CD4-positive, CD25-positive, alpha-beta regulatory T cell (primary cell): ENCODE measurements at regions not wholly inside any gene's neighbourhood (a gene's known extent, or its start where the extent isn't known, plus 50 kb on each side); places are given as distances from the start of the nearest gene placed in this dataset.

ENCODE experiments used
- ATAC-seq, 2 donors: fragments of 150-1000 bp; cut with Tn5 transposase; one replicate each; pipeline ENCODE4 v1.10.0; 2021; ENCODE audit warnings: low read depth in 2 of 2, moderate number of reproducible peaks in 2 of 2, moderate library complexity in 1 of 2
- DNase-seq, 3 donors: peaks; one replicate each; pipeline versions ENCODE4 v3.0.0 to v3.0.0-alpha.2; 2012 to 2022; ENCODE audit warnings: mixed read lengths in 1 of 3
- H3K27ac ChIP-seq: one replicate; pipeline ENCODE4 v1.7.0; 2013; ENCODE audit warnings: mild to moderate bottlenecking, low read length; ENCODE audit not compliant: insufficient read depth, poor library complexity, severe bottlenecking
- H3K27me3 ChIP-seq: one replicate; pipeline ENCODE4 v1.7.0; 2013; ENCODE audit warnings: low read length; ENCODE audit not compliant: control insufficient read depth, insufficient read depth
- H3K36me3 ChIP-seq: one replicate; pipeline ENCODE4 v1.7.0; 2013; ENCODE audit warnings: mild to moderate bottlenecking, low read length, moderate library complexity; ENCODE audit not compliant: control insufficient read depth, insufficient read depth
- H3K4me1 ChIP-seq: 2 replicates; pipeline ENCODE4 v1.7.0; 2013; ENCODE audit warnings: mild to moderate bottlenecking, low read length; ENCODE audit not compliant: insufficient read depth, control insufficient read depth, poor library complexity, severe bottlenecking
- H3K4me3 ChIP-seq: one replicate; pipeline ENCODE4 v1.7.0; 2013; ENCODE audit warnings: low read depth, mild to moderate bottlenecking, low read length, moderate library complexity
- H3K9me3 ChIP-seq, 2 experiments: 1 replicate in 1 of 2; 2 replicates in 1 of 2; pipeline ENCODE4 v1.7.0; 2013; ENCODE audit warnings: low read length in 2 of 2, mild to moderate bottlenecking in 1 of 2, moderate library complexity in 1 of 2; ENCODE audit not compliant: control insufficient read depth in 2 of 2
- H3K27ac Mint-ChIP-seq, 3 donors: one replicate each; pipeline ENCODE4 v1.8.0; 2020 to 2022; ENCODE audit warnings: mild to moderate bottlenecking in 3 of 3, mixed read lengths in 3 of 3, moderate library complexity in 2 of 3
- H3K27me3 Mint-ChIP-seq: one replicate; pipeline ENCODE4 v1.8.0; 2022; ENCODE audit warnings: mild to moderate bottlenecking, mixed read lengths
- H3K36me3 Mint-ChIP-seq: one replicate; pipeline ENCODE4 v1.8.0; 2020; ENCODE audit warnings: mixed read lengths
- H3K4me1 Mint-ChIP-seq, 4 donors: one replicate each; pipeline ENCODE4 v1.8.0; 2020 to 2022; ENCODE audit warnings: mixed read lengths in 4 of 4, mild to moderate bottlenecking in 1 of 4
- H3K4me3 Mint-ChIP-seq, 4 donors: one replicate each; pipeline ENCODE4 v1.8.0; 2020 to 2022; ENCODE audit warnings: mild to moderate bottlenecking in 4 of 4, mixed read lengths in 4 of 4, moderate library complexity in 3 of 4
- H3K9me3 Mint-ChIP-seq, 7 donors: one replicate each; pipeline ENCODE4 v1.8.0; 2020 to 2022; ENCODE audit warnings: mixed read lengths in 7 of 7, mild to moderate bottlenecking in 3 of 7, moderate library complexity in 2 of 7

DNA sequence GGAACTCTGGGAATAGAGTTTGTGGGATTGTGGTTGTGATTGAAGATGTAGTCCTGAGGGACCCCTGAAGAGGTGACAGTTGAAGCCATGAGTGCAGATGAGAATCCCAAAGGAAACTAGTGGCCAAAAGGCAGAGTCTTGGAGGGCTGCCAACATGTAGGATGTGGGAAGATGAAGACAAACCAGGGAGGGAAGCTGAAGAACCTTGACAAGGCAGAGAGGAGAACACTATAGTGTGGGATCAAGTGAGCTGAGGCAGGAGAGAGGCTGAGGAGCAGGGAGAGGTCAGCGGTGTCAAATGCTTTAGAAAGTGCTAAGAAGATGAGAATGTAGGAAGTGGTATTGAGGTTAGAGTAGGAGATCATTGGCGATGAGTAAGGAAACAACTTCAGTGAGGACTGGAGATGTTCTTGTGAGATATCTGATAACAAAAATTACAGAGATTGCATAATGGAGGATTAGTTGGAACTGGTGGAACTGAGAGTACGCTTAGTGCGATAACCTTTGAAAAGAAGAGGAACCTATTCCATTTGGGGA, 88.5 kb upstream of the VCAM1 start:
- Histone ChIP-seq H3K27me3 (no peaks in the 10 kb centered on the region), H3K36me3 (no peaks in the 10 kb centered on the region), H3K27ac (no peak overlapping the region), H3K4me1 (no peaks in the 10 kb centered on the region), H3K9me3 (no peaks in the 10 kb centered on the region), H3K4me3 (no peak overlapping the region)
- Mint-ChIP-seq H3K9me3 (peaks cover 0 to 12% (median 3%) of the 10 kb centered on the region in 7 donors), H3K4me3 (no peak overlapping the region), H3K27me3 (no peaks in the 10 kb centered on the region), H3K36me3 (no peaks in the 10 kb centered on the region), H3K4me1 (no peaks in the 10 kb centered on the region), H3K27ac (no peak overlapping the region)
- ATAC-seq (no peak), DNase-seq (no peak)

DNA sequence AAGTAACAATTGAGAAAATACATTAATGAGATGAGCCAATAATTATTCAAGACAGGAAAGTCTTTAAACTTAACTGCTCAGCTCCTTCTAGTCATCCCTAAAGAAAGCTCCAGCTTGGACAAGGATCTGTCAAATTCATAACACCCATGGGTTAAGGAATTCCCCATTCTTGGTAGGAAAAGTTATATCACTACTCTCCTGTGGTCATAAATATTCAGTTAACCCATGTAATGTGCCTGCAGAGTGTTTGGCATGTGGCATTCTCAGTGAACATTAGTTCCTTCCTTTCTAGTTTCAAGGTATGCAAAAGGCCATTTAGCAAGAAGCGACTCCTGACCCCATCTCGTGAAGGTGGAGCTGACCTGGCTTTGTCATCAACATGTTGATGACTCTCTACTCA, 76.7 kb upstream of the VCAM1 start:
- Mint-ChIP-seq H3K27ac (no peak overlapping the region), H3K27me3 (no peaks in the 10 kb centered on the region), H3K4me3 (no peak overlapping the region), H3K4me1 (no peaks in the 10 kb centered on the region), H3K9me3 (peaks cover 0 to 5% (median under 1%) of the 10 kb centered on the region in 7 donors), H3K36me3 (no peaks in the 10 kb centered on the region)
- no peak overlapping the region for H3K4me3 ChIP-seq
- ATAC-seq: no peak
- no peak for DNase-seq
- no peaks in the 10 kb centered on the region for H3K9me3 ChIP-seq
- no peaks in the 10 kb centered on the region for H3K36me3 ChIP-seq
- H3K27ac ChIP-seq: no peak overlapping the region
- H3K4me1 ChIP-seq: no peaks in the 10 kb centered on the region
- H3K27me3 ChIP-seq: no peaks in the 10 kb centered on the region

DNA sequence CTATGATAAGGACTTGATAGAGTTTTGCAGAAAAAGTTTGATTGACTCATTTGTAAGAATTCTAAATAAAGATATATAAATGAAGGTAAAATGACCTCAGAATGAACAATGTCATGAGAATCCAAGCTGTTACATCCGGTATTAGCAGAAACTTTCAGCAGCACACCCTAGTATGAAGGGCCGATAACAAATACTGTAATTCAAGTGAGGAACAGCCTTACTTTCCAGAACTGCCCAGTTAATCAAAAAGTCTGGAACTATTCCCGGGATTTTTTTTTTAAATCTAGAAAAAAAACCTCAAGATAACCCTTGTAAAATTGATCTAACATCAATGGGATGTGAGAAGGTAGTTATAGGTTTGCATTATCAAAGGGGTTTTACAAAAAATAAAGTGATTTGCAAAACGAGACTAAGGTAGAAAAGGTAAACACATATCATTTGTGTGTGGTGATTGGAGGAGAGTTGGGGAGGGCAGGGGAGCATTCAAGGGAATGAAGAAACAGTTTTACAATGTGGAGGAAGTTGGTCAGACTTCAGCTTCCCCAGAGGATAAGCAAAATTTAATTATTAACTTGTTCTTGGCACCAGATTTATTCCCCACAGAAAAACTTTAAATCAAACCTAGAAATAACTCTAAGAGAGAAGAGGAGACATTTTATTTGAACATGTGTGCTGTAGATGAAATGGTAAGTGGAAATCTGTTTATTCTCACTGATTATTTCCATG, 75.9 kb upstream of the VCAM1 start:
- no peak overlapping the region for H3K27ac ChIP-seq
- DNase-seq (no peak), ATAC-seq (no peak)
- H3K4me3 Mint-ChIP-seq: no peak overlapping the region
- H3K4me1 ChIP-seq: no peaks in the 10 kb centered on the region
- no peaks in the 10 kb centered on the region for H3K27me3 Mint-ChIP-seq
- H3K36me3 ChIP-seq: no peaks in the 10 kb centered on the region
- H3K4me1 Mint-ChIP-seq: no peaks in the 10 kb centered on the region
- H3K9me3 ChIP-seq: peaks cover 0 to 2% of the 10 kb centered on the region in 2 experiments
- H3K4me3 ChIP-seq: no peak overlapping the region
- no peak overlapping the region for H3K27ac Mint-ChIP-seq
- H3K27me3 ChIP-seq: no peaks in the 10 kb centered on the region
- H3K9me3 Mint-ChIP-seq: peaks cover 0 to 8% (median 4%) of the 10 kb centered on the region in 7 donors
- no peaks in the 10 kb centered on the region for H3K36me3 Mint-ChIP-seq

DNA sequence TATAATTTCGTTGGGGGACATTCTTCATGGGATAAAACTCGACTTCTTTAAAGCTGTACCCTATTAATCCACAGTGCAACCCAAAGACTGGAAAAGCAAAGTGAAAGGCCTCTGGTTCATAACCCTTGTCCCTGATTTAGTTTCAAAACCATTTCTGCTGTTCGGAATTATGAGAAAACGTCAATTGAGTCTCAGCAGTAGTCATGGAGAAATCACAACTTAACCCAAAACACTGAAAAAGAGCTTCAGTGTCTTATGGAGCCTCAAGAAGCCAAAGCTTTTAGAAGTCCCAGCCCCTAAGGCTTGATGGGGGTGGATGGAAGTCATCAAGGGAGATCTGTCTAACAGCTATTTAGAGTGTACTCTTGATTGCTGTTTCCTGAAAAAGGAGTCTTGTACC, 73.5 kb upstream of the VCAM1 start:
- ATAC-seq: no peak
- H3K4me3 ChIP-seq: no peak overlapping the region
- H3K9me3 ChIP-seq: peaks cover 0 to 2% of the 10 kb centered on the region in 2 experiments
- Mint-ChIP-seq H3K9me3 (peaks cover 1 to 18% (median 6%) of the 10 kb centered on the region in 7 donors), H3K36me3 (no peaks in the 10 kb centered on the region), H3K27ac (no peak overlapping the region), H3K4me3 (no peak overlapping the region), H3K4me1 (no peaks in the 10 kb centered on the region), H3K27me3 (peaks cover 5% of the 10 kb centered on the region)
- no peaks in the 10 kb centered on the region for H3K4me1 ChIP-seq
- DNase-seq: no peak
- H3K27ac ChIP-seq: no peak overlapping the region
- H3K27me3 ChIP-seq: no peaks in the 10 kb centered on the region
- no peaks in the 10 kb centered on the region for H3K36me3 ChIP-seq

DNA sequence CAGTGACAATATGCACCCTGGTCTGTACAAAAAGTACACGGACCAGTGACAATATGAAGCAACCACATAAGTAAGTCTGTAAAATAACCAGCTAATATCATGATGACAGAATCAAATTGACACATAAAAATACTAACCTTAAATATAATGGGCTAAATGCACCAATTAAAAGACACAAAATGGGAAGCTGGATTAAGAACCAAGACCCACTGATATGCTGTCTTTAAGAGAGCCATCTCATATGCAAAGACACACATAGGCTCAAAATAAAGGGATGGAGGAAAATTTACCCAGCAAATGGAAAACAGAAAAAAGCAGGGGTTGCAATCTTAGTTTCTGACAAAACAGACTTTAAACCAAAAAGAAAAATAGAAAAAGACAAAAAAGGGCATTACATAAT, 70.4 kb upstream of the VCAM1 start:
- H3K4me3 ChIP-seq: no peak overlapping the region
- DNase-seq (no peak), ATAC-seq (no peak)
- Mint-ChIP-seq H3K4me3 (no peak overlapping the region), H3K27ac (no peak overlapping the region), H3K9me3 (peaks cover 0 to 16% (median 8%) of the 10 kb centered on the region in 7 donors), H3K36me3 (no peaks in the 10 kb centered on the region), H3K27me3 (peaks cover 7% of the 10 kb centered on the region), H3K4me1 (no peaks in the 10 kb centered on the region)
- no peaks in the 10 kb centered on the region for H3K4me1 ChIP-seq
- H3K9me3 ChIP-seq: peaks cover 0 to 2% of the 10 kb centered on the region in 2 experiments
- no peak overlapping the region for H3K27ac ChIP-seq
- H3K27me3 ChIP-seq: no peaks in the 10 kb centered on the region
- no peaks in the 10 kb centered on the region for H3K36me3 ChIP-seq

DNA sequence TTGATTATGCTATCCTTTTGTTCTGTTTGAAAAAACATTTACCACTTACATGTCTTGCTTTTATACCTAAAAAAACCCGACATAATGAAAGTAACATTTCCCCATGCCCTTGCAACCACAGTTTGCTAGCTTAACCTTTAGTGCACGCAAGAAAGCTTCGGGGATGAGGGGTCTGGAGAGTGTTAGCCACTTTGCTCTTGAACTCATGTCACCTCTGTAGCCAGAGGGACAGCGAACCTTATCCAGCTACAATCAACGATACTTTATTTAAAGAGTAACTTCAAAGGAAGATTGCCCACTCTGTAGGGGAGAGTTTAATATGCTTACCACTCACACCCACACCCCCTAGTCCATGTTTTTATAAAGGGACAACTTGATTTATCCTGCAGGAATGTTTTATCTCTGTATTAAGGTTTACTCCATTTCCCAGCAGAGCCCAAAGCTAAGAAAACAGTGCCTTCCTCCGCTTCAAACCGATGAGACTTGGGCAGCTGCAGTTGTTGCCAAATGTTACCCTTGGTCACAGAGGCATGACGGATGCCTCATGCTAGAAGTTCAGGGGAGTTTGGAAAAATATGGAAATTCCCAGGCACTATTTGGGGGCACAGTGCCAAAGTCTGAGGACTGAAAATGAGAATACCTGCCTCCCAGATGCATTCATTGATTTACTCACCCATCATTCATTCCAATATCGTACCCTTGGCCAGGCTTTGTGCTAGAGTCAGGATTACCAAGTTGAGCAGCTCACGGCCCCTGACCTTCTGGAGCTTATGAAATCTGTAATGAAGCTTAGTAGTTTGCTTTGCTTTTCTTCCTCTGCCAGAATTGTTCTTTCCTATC, 61.4 kb upstream of the VCAM1 start:
- Histone ChIP-seq H3K27ac (no peak overlapping the region), H3K27me3 (no peaks in the 10 kb centered on the region), H3K4me3 (no peak overlapping the region), H3K36me3 (no peaks in the 10 kb centered on the region), H3K9me3 (no peaks in the 10 kb centered on the region), H3K4me1 (no peaks in the 10 kb centered on the region)
- no peaks in the 10 kb centered on the region for H3K36me3 Mint-ChIP-seq
- peaks cover 0 to 4% (median 0%) of the 10 kb centered on the region in 7 donors for H3K9me3 Mint-ChIP-seq
- no peak overlapping the region for H3K4me3 Mint-ChIP-seq
- H3K27me3 Mint-ChIP-seq: no peaks in the 10 kb centered on the region
- DNase-seq (no peak), ATAC-seq (no peak)
- H3K27ac Mint-ChIP-seq: no peak overlapping the region
- H3K4me1 Mint-ChIP-seq: no peaks in the 10 kb centered on the region

DNA sequence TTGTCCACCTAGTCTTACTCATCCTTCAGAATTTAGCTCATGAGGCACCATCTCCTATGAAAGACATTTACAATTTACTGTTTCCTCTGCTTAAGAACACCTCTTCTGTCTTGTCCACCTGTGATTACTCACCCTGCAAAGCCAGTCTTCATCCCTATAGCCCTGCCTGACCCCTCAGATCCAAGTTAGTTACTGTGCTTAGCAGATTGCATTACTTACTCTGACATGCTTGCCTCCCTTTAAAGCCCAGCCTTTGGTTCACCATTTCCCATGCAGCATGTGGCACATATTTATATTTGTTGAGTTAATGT, 60.9 kb upstream of the VCAM1 start:
- no peaks in the 10 kb centered on the region for H3K36me3 ChIP-seq
- no peaks in the 10 kb centered on the region for H3K27me3 ChIP-seq
- Mint-ChIP-seq H3K4me3 (no peak overlapping the region), H3K27ac (no peak overlapping the region), H3K9me3 (peaks cover 0 to 4% (median 0%) of the 10 kb centered on the region in 7 donors), H3K36me3 (no peaks in the 10 kb centered on the region), H3K4me1 (no peaks in the 10 kb centered on the region), H3K27me3 (no peaks in the 10 kb centered on the region)
- no peak overlapping the region for H3K27ac ChIP-seq
- ATAC-seq: no peak
- H3K4me3 ChIP-seq: no peak overlapping the region
- no peak for DNase-seq
- H3K9me3 ChIP-seq: no peaks in the 10 kb centered on the region
- H3K4me1 ChIP-seq: no peaks in the 10 kb centered on the region
